ENCODE measurements at regions not wholly inside any gene's neighbourhood (a gene's known extent, or its start where the extent isn't known, plus 50 kb on each side); places are given as distances from the start of the nearest gene placed in this dataset.

DNA sequence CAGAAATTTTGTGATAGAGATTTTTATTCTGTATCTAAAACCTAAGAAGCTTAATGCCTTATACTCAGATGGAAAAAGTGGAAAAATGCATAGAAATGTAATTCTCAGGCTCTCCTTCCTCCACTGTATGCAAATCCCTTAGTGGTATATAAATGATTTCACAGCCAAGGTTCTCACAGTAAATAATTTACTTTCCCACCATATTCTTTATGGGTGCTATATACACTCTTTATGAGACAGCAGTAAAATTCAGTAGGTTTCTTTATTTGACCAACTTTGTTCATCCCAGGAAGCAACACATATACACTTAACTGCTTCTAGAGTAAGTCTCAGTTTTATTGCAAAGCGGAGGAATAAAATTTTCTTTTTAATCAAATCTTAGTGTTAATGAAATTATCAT, 1399.7 kb downstream of the PCDH7 start:
- TF ChIP-seq POLR2AphosphoS5 (IDR thresholded peaks at IDR 0.05) (no peak), CTCF (IDR thresholded peaks at IDR 0.05) (no peak), POLR2A (IDR thresholded peaks at IDR 0.05) (no peak)
